ENCODE measurements at regions not wholly inside any gene's neighbourhood (a gene's known extent, or its start where the extent isn't known, plus 50 kb on each side); places are given as distances from the start of the nearest gene placed in this dataset.
"Not testable (repeated sequence)": the region's sequence is repeated elsewhere in the genome, so short reads cannot be mapped to it uniquely, and the experiment has no call there.

DNA sequence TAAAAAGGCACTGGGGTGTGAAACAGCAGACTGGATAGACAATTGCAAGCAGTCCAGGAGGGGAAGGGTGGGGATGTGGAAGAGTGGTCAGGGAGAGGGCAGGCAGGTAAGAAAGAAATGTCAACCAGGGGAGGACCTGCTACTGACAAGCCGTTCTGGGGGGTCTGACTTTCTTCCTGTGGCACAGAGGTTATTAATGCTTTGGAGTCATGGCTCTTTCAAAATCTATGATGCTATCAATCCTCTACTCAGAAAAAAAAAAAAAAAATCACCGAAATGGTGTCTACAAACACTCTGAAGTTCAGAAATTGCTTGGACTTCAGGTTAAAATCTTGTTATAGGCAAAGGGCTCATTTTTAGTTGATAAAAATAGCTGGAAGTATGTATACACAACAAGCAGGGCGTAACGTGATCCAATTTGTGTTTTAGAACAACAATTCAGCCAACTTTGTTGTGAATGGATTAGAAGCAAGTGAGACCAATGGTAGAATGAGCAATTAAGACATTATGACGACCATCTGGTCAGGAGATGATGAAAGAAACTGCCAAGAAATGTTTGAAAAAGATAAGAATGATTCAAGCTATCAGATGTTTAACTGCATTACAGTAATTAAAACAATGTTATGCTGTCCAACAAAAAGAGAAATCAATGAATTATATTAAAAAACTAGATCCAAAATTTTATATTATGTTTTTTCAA lies 255.2 kb downstream of the DEPDC1B start:
- no peak for DNase-seq (ENCODE audit: low spot score)

- DNase-seq (ENCODE audit: low spot score) = no peak
These were observed 260.4 kb downstream of the DEPDC1B start for GRCh38 chr5:60439552-60439951.

- no peak for DNase-seq (ENCODE audit: low spot score)
These were observed 262.7 kb downstream of the DEPDC1B start for GRCh38 chr5:60437308-60437707.

DNA sequence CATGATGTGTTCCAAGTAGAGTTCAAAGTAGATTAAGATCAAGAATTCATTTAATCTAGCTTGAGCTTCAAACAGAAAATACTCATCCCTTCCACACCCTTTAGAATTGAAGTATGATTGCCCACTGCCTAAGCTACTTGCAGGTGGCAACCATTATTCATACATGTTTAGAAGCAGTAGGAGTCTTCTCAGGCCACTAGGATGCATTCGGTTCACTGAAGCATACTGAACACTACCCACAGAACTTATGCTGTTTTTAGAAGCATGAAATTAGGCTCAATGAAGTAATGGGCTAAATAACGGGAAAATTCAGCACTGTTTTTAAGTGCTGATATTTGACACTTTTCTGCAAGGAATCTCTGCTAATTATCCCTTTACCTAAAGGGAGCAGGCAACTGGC lies 263.4 kb downstream of the DEPDC1B start:
- no peak for DNase-seq (ENCODE audit: low spot score)

DNA sequence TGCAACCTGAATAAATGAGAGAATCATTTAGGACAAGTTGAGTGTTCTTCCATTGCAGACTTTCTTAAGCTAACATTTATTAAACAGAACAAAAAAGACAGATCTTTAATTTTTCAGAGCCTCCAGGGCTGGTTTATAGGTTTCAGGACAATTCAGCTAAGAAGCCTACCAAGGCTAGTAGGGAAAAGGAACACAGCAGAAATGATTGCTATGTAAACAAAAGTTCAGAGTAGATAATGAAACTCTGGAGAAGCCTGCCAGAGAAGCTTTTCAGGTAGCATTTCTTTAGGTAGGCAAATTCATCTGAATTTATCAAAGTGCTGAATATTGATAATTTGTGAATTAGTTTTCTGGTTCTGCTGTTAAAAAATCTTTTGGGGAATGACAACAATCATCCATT lies 264.2 kb downstream of the DEPDC1B start:
- no peak for DNase-seq (ENCODE audit: low spot score)

DNA sequence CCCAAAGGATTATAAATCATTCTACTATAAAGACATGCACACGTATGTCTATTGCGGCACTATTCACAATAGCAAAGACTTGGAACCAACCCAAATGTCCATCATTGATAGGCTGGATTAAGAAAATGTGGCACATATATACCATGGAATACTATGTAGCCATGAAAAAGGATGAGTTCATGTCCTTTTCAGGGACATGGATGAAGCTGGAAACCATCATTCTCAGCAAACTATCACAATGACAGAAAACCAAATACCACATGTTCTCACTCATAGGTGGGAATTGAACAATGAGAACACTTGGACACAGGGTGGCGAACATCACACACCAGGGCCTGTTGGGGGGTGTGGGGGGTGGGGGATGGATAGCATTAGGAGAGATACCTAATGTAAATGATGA lies 273.8 kb downstream of the DEPDC1B start:
- DNase-seq (ENCODE audit: low spot score) = not testable (repeated sequence)

DNA sequence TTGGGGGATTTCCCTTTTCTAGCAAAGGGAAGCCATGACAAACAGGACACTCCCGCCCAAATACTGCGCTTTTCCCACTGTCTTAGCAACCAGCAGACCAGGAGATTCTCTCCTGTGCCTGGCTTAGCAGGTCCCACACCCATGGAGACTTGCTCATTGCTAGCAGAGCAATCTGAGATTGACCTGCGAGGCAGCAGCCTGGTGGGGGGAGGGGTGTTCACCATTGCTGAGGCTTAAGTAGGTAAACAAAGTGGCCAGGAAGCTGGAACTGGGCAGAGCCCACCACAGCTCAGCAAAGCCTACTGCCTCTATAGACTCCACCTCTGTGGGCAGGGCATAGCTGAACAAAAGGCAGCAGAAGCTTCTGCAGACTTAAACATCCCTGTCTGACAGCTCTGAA lies 279.2 kb downstream of the DEPDC1B start:
- not testable (repeated sequence) for DNase-seq (ENCODE audit: low spot score)

- no peak for DNase-seq (ENCODE audit: low spot score)
These were observed 282.3 kb downstream of the DEPDC1B start for GRCh38 chr5:60417500-60418181.

- DNase-seq (ENCODE audit: low spot score) = no peak
These were observed 284.5 kb downstream of the DEPDC1B start for GRCh38 chr5:60415443-60415842.

GRCh38 chr5:60410427-60410826 lies 289.5 kb downstream of the DEPDC1B start:
- no peak for DNase-seq (ENCODE audit: low spot score)

DNA sequence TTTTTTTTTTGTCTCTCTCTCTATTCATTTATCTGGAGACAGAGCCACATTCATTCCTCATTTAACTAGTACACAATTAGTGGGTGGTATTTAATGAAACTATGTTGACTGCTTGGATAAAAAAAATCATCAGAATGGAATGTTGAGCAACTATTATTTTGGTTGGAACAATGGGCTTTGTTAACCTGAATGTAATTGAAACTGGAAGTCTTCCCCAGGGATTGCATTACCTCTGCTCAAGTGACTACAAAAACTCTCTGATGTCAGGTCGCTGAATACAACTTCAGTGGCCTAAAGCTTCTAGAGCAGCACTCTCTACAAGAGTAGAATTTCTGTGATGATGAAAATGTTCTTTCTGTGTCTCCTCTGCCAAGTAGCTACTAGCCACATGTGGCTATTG lies 295.8 kb downstream of the DEPDC1B start:
- DNase-seq (ENCODE audit: low spot score) = no peak

DNA sequence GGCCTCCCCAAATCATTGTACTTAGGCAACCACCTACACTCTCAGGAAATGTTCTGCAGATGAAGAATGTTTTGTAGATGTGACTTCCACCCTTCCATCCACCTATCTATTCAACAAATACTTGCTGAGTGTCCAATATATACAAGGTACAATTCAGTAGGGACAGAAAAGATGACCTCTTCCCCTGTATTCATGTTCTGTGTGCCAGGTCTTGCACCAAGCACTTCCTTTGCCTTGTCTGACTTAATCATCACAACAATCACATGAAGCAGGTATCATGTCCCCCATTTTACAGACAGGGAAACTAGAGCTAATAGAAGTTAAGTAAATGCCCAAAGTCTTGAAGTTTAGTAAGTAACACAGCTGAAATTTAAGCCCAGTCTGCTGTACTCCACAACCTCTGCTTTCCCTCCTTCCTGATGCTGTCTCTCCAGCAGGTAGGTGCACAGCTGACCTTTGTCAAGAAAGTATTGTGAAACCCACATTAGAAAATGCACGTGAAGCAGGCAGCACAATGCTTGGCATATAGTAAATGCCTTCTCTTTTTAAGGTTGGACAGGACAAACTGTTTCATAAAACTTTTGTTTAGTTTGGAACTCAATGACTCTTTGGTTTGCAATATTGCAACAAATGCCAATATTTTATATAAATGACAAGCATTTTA lies 296.5 kb downstream of the DEPDC1B start:
- no peak for DNase-seq (ENCODE audit: low spot score)

DNA sequence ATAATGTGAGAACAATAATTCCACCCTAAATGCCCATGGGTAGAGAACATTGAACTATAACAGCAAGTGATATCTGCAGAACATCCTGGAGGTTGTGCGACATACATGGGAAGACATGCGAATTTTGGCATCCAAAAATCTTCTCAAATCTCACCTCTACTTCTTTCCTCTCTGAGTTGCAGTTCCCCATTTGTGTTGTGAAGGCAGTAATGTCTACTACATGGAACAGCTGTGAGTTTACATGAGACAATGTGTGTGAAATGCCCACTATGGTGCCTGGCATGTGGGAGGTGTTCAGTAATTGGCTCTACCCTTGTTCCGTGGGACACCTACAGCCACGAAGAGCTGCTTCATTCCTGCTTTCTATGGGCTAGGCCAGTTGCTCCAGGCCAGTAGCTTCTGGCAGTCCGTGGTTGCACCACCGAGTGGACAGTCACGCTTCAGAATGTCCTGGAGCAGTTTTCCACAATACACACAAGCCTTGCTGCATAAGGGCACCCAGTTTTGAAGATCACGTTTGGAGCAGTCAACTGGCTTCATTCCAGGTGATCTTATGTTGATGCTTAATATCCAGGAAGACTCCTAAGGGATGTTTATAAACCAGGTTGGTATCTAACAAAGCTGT lies 297.7 kb downstream of the DEPDC1B start:
- no peak for DNase-seq (ENCODE audit: low spot score)

DNA sequence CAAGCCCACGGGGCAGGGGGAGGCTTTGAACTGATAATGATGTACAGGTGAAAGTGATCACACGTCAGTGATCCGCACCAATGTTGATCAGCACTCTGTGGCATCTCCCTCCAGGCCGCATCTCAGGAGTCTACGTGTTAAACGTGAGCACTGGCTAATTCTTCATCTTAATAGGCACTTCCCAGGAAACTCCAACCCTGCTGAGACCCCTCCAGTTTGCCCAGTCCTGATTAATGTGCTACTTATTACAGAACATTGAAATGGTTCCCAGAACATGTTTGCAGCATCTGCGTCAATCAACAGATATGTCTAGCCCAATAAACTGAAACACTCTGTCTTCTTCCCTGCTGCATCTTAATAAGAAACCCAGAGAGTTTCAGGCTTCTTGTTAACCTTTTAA lies 298.4 kb downstream of the DEPDC1B start:
- DNase-seq (ENCODE audit: low spot score) = no peak

DNA sequence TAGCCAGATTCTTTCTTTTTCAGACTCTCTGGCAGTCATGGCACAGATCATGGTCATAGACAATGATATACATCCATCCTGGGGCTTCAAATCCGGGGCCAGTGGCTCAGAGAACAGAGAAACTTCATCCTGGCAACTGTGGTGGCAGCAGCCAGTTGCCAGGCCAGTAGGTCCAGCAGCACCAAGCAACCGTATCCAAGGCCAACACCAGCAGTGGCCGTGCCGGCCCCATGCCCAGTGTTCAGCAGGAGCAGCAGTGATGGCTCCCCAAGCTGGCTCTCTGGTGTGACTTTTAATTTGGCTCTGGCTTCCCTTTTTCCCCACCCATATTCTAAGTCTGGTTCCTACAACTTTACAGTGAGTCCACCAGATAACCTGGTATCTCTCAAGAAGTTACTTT lies 300.5 kb downstream of the DEPDC1B start:
- no peak for DNase-seq (ENCODE audit: low spot score)

- DNase-seq (ENCODE audit: low spot score) = no peak
These were observed 304.1 kb downstream of the DEPDC1B start for GRCh38 chr5:60395712-60396329.

DNA sequence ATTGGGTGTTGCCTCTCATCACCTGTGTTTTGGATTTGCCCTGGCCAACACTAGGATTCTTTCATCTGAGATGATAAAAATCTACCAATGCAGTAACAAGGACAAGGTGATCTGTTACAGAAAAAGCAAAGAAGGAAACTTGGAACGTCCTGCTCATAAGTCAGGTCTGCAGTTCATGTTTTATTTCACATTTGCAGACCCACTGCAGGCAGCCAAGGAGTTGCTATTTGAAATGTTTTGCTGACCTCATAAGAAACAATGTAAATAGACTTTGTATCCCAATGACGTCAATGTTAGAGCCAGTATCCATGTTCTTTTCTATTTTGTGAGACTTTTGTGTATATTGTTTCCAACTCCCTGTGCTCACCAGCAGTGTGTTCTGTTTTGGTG lies 312.9 kb downstream of the DEPDC1B start:
- DNase-seq (ENCODE audit: low spot score) = no peak

DNA sequence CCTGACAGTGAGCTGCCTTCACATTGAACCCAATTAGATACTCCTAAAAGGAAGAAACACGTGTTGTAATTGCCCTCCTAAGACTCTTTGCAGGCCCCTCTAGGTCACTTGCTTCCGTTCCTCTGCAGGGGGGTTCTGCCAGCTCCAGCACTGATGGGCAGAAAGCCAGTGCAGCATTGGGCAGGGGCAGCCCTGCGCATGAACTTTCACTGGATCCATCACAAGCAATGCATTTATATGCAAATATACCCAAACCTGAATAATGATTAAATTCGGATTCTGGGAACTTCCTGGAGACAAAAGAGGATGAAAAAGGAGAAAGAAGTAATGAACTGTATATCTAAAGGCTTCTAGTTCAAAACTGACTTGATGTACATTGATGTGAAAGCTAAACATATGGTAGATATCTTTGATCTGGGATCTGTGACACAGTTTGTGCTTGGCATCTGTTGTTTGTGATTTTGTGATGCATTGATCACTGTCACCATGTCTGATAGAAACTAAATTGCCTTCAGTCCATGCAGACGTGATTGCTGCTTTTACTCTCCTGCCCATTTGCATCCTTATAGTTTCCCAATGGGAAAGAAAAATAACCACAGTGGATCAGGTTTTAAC lies 313.4 kb downstream of the DEPDC1B start:
- no peak for DNase-seq (ENCODE audit: low spot score)

DNA sequence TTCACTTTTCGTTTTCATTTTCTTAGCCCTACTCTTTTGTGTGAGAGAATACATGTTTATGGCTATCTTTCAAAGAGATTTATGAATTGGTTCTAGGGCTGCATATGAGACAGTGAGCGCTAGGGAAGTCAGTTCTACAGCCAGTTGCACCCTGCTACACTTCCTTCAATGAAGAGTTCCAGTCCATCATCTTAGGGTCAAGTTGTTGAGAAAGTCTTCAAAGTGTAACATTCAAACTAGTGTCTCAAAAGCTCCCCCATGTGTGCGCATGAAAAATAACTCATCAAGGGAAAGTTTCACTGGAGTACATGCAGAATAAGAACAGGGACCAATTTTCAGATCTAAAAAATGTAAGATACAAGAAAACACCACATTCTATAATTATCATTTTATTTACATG lies 317.2 kb downstream of the DEPDC1B start:
- DNase-seq (ENCODE audit: low spot score) = peak; percentile 29

- DNase-seq (ENCODE audit: low spot score) = no peak
These were observed 320.1 kb downstream of the DEPDC1B start for GRCh38 chr5:60379907-60380306.

DNA sequence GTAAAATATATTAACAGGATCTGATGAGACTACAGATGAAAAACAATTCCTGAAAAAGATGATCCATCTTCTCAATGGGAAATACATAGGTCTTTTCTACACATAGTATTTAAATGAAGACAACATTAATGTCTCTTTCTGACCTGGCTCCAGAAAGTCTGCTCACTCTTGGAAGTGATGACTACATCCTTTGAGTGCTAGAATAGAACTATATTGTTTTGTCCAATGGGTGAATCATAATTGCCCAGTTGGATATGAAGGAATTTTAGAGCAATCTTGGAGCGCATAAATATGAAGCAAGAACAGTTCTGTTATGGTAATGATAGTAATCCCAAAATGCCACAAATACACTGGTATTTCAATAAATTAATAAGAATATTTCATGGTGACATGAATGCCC lies 322.1 kb downstream of the DEPDC1B start:
- DNase-seq (ENCODE audit: low spot score) = no peak

DNA sequence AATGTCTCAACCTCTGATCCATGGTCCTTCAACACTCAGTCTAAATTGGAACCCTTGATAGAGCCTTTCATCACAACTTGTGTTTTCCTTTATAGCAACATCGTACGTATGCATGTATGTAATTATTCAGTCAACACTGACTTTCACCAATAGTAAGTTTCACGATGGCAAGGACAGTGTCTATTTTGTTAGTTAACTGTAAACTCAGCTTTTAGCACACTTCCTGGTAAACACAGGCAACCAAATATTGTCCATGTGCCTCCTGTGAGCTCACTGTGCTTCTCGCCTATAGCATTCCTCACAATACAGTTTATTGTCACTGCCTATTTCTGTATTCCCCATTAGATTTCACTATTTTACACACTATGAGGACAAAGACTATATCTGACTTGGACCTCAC lies 323.1 kb downstream of the DEPDC1B start:
- DNase-seq (ENCODE audit: low spot score) = no peak

All from GM03348 (cell line).